Breast epithelium (tissue), 4 donors: ENCODE measurements at regions not wholly inside any gene's neighbourhood (a gene's known extent, or its start where the extent isn't known, plus 50 kb on each side); places are given as distances from the start of the nearest gene placed in this dataset.

Source experiments
- DNase-seq, 2 donors: peaks; one replicate each; pipeline ENCODE4 v3.0.0-alpha.2; 2019; ENCODE audit warnings: low spot score in 2 of 2
- H3K27ac ChIP-seq, 2 donors: fragments of 200-600 bp; sonication (generic) in 1 of 2; one replicate each; pipeline ENCODE4 v1.5.1; 2016 to 2019; ENCODE audit warnings: mild to moderate bottlenecking in 1 of 2
- H3K27me3 ChIP-seq, 2 donors: fragments of 200-600 bp; sonication (generic) in 1 of 2; one replicate each; pipeline versions ENCODE4 v1.5.1 to v1.6.0; 2017 to 2019; ENCODE audit warnings: control low read depth in 1 of 2, mild to moderate bottlenecking in 1 of 2
- H3K36me3 ChIP-seq: fragments of 200-600 bp; one replicate; pipeline ENCODE4 v1.5.1; 2019
- H3K4me1 ChIP-seq, 2 donors: fragments of 200-600 bp; sonication (generic); one replicate each; pipeline ENCODE4 v1.5.1; 2016 to 2019; ENCODE audit warnings: control low read depth in 1 of 2
- H3K4me3 ChIP-seq, 3 donors: fragments of 200-600 bp; sonication (generic); 1 replicate in 2 of 3; 2 replicates in 1 of 3; pipeline ENCODE4 v1.5.1; 2016 to 2019; ENCODE audit warnings: mild to moderate bottlenecking in 3 of 3, moderate library complexity in 2 of 3
- H3K9me3 ChIP-seq, 2 donors: fragments of 200-600 bp; sonication (generic) in 1 of 2; one replicate each; pipeline ENCODE4 v1.5.1; 2016 to 2019; ENCODE audit warnings: control low read depth in 1 of 2
- CTCF ChIP-seq, 3 donors: fragments of 450-650 bp; IDR thresholded peaks; one replicate each; pipeline ENCODE4 v1.5.1; 2016 to 2017; ENCODE audit warnings: antibody characterized with exemption in 3 of 3, mild to moderate bottlenecking in 3 of 3, moderate library complexity in 3 of 3
- POLR2A ChIP-seq: fragments of 450-650 bp; IDR thresholded peaks from one replicate; pipeline ENCODE4 v1.6.1; 2016; ENCODE audit warnings: antibody characterized with exemption, mild to moderate bottlenecking, moderate library complexity
- POLR2AphosphoS5 ChIP-seq, 3 donors: sonication (generic); formaldehyde crosslinking; IDR thresholded peaks; one replicate each; pipeline ENCODE4 v1.6.1; 2017; ENCODE audit warnings: antibody characterized with exemption in 3 of 3
- intact Hi-C: fragments of 100-400 bp; cut with DNase I; formaldehyde crosslinking; loops from one replicate; pipeline ENCODE4 v1.15.1; 2023; ENCODE audit warnings: low total_unique reads

- Histone ChIP-seq H3K9me3 (no peaks in the 10 kb centered on the region), H3K4me3 (no peak overlapping the region), H3K4me1 (no peaks in the 10 kb centered on the region), H3K27me3 (no peaks in the 10 kb centered on the region), H3K36me3 (no peaks in the 10 kb centered on the region), H3K27ac (no peak overlapping the region)
- no peak for DNase-seq
- intact Hi-C loops, result no loop called here
- TF ChIP-seq CTCF (IDR thresholded peaks at IDR 0.05) (no peak), POLR2A (no peak), POLR2AphosphoS5 (IDR thresholded peaks at IDR 0.05) (no peak)
Measured at GRCh38 chr2:236654496-236654895, 84.9 kb downstream of the ACKR3 start.

- H3K27ac ChIP-seq, result no peak overlapping the region
- no peak for DNase-seq
- TF ChIP-seq POLR2A (no peak), CTCF (IDR thresholded peaks at IDR 0.05) (no peak), POLR2AphosphoS5 (IDR thresholded peaks at IDR 0.05) (no peak)
Measured at GRCh38 chr2:236656166-236656565, 86.5 kb downstream of the ACKR3 start.

GRCh38 chr2:236656721-236657120 is 87.1 kb downstream of the ACKR3 start:
- no peak for TF ChIP-seq POLR2A
- no peak for TF ChIP-seq POLR2AphosphoS5 (IDR thresholded peaks at IDR 0.05)
- no peak for TF ChIP-seq CTCF (IDR thresholded peaks at IDR 0.05)
- H3K36me3 ChIP-seq, result no peaks in the 10 kb centered on the region
- no peaks in the 10 kb centered on the region for H3K27me3 ChIP-seq
- H3K4me1 ChIP-seq, result no peaks in the 10 kb centered on the region
- DNase-seq, result no peak
- H3K4me3 ChIP-seq, result no peak overlapping the region
- intact Hi-C loops, result no loop called here
- H3K27ac ChIP-seq, result no peak overlapping the region
- H3K9me3 ChIP-seq, result no peaks in the 10 kb centered on the region

More at GRCh38 chr2:236656166-236656565, 86.5 kb downstream of the ACKR3 start:
- H3K27me3 ChIP-seq, result no peaks in the 10 kb centered on the region
- intact Hi-C loops, result no loop called here
- H3K4me3 ChIP-seq, result no peak overlapping the region
- H3K36me3 ChIP-seq, result no peaks in the 10 kb centered on the region
- no peaks in the 10 kb centered on the region for H3K4me1 ChIP-seq
- no peaks in the 10 kb centered on the region for H3K9me3 ChIP-seq

GRCh38 chr2:236657215-236657614 is 87.6 kb downstream of the ACKR3 start:
- intact Hi-C loops, result no loop called here
- H3K27ac ChIP-seq, result no peak overlapping the region
- no peak for DNase-seq
- no peaks in the 10 kb centered on the region for H3K36me3 ChIP-seq
- TF ChIP-seq CTCF (IDR thresholded peaks at IDR 0.05), result no peak
- TF ChIP-seq POLR2A, result no peak
- TF ChIP-seq POLR2AphosphoS5 (IDR thresholded peaks at IDR 0.05), result no peak
- H3K4me1 ChIP-seq, result no peaks in the 10 kb centered on the region
- H3K27me3 ChIP-seq, result no peaks in the 10 kb centered on the region
- no peaks in the 10 kb centered on the region for H3K9me3 ChIP-seq
- H3K4me3 ChIP-seq, result no peak overlapping the region

GRCh38 chr2:236657801-236658200 is 88.2 kb downstream of the ACKR3 start:
- Histone ChIP-seq H3K9me3 (no peaks in the 10 kb centered on the region), H3K36me3 (no peaks in the 10 kb centered on the region), H3K27me3 (no peaks in the 10 kb centered on the region), H3K27ac (no peak overlapping the region), H3K4me3 (no peak overlapping the region), H3K4me1 (no peaks in the 10 kb centered on the region)
- TF ChIP-seq POLR2AphosphoS5 (IDR thresholded peaks at IDR 0.05) (no peak), CTCF (IDR thresholded peaks at IDR 0.05) (no peak), POLR2A (no peak)
- DNase-seq, result no peak
- intact Hi-C loops, result no loop called here
